Heart left ventricle (tissue), 13 donors: ENCODE measurements at regions not wholly inside any gene's neighbourhood (a gene's known extent, or its start where the extent isn't known, plus 50 kb on each side); places are given as distances from the start of the nearest gene placed in this dataset.

Experiments
- CTCF ChIP-seq, 12 donors: fragments of 200-600 bp; sonication (generic) in 4 of 12; IDR thresholded peaks; one replicate each; pipeline versions ENCODE4 v1.5.0 to v1.8.0; 2018 to 2022; ENCODE audit warnings: antibody characterized with exemption in 12 of 12, mild to moderate bottlenecking in 5 of 12
- POLR2A ChIP-seq, 2 donors: fragments of 450-650 bp; IDR thresholded peaks; one replicate each; pipeline ENCODE4 v1.6.1; 2017; ENCODE audit warnings: antibody characterized with exemption in 2 of 2, mild to moderate bottlenecking in 2 of 2, moderate library complexity in 2 of 2
- donor health status: ischemic (EF 13 %, LVEDD 7.1; RV severe dilation, severe dysfunction).
- donor health status: DM: no; HTN: yes; CAD: no.
- donor health status: DM: no; HTN: no; CAD: no.
- donor health status: ischemic (EF 25% LVEDD 6.9; RV normal size, moderate dysfunction).
- donor health status: ischemic (EF 25% LVEDD 5.7; RV mildly dilated, moderate dysfunction).
- donor health status: ischemic (EF 35%, LVEDD 5.7; RV mildly dilated, moderate dysfunction).
- donor health status: nonischemic (EF 11% LVEDD 7.7; RV severe dilation, severe dysfunction).
- donor health status: DM: yes; HTN: yes; CAD: no.
- donor health status: PGD.
- donor health status: ischemic (EF 29% LVEDD 5.4; RV normal size, mild dysfunction).
- donor health status: nonischemic (EF 23%, LVEDD 6.1; RV moderate dilation, normal function).

GRCh38 chr12:32993404-32993803, 96.8 kb upstream of the PKP2 start:
- no peak for TF ChIP-seq POLR2A (IDR thresholded peaks at IDR 0.05)
- TF ChIP-seq CTCF (IDR thresholded peaks at IDR 0.05): no peak
